GM19035 (cell line): ENCODE measurements at regions not wholly inside any gene's neighbourhood (a gene's known extent, or its start where the extent isn't known, plus 50 kb on each side); places are given as distances from the start of the nearest gene placed in this dataset.
"Not testable (repeated sequence)": the region's sequence is repeated elsewhere in the genome, so short reads cannot be mapped to it uniquely, and the experiment has no call there.

Source experiments
- ATAC-seq: cut with Tn5 transposase; IDR thresholded peaks from one replicate; pipeline ENCODE4 v1.9.1; 2021; ENCODE audit not compliant: unreplicated experiment

- ATAC-seq: no peak
These were observed 1298.7 kb upstream of the CNTN5 start for GRCh38 chr11:97722065-97722464.

- ATAC-seq: no peak
These were observed 1298.0 kb upstream of the CNTN5 start for GRCh38 chr11:97722721-97723120.

GRCh38 chr11:97729546-97730272 is 1291.0 kb upstream of the CNTN5 start:
- no peak for ATAC-seq

GRCh38 chr11:97732011-97732632 is 1288.6 kb upstream of the CNTN5 start:
- no peak for ATAC-seq

GRCh38 chr11:97738751-97739150 is 1282.0 kb upstream of the CNTN5 start:
- no peak for ATAC-seq

- no peak for ATAC-seq
These were observed 1280.6 kb upstream of the CNTN5 start for GRCh38 chr11:97739932-97740800.

GRCh38 chr11:97740801-97741151 is 1280.0 kb upstream of the CNTN5 start:
- no peak for ATAC-seq

GRCh38 chr11:97742717-97743116 is 1278.0 kb upstream of the CNTN5 start:
- no peak for ATAC-seq

GRCh38 chr11:97743205-97743742 is 1277.5 kb upstream of the CNTN5 start:
- ATAC-seq: no peak

- no peak for ATAC-seq
These were observed 1275.2 kb upstream of the CNTN5 start for GRCh38 chr11:97745515-97746050.

GRCh38 chr11:97746818-97747217 is 1273.9 kb upstream of the CNTN5 start:
- ATAC-seq: no peak

GRCh38 chr11:97751405-97751804 is 1269.3 kb upstream of the CNTN5 start:
- ATAC-seq: no peak

- ATAC-seq: no peak
These were observed 1268.8 kb upstream of the CNTN5 start for GRCh38 chr11:97751952-97752351.

GRCh38 chr11:97754976-97755375 is 1265.8 kb upstream of the CNTN5 start:
- ATAC-seq: no peak

GRCh38 chr11:97756571-97757335 is 1264.0 kb upstream of the CNTN5 start:
- no peak for ATAC-seq

- no peak for ATAC-seq
These were observed 1259.6 kb upstream of the CNTN5 start for GRCh38 chr11:97761175-97761574.

GRCh38 chr11:97764193-97764592 is 1256.6 kb upstream of the CNTN5 start:
- no peak for ATAC-seq

- ATAC-seq: no peak
These were observed 1256.1 kb upstream of the CNTN5 start for GRCh38 chr11:97764605-97765004.

- no peak for ATAC-seq
These were observed 1250.2 kb upstream of the CNTN5 start for GRCh38 chr11:97770570-97770969.

- no peak for ATAC-seq
These were observed 1248.0 kb upstream of the CNTN5 start for GRCh38 chr11:97772705-97773104.

- ATAC-seq: not testable (repeated sequence)
These were observed 1236.4 kb upstream of the CNTN5 start for GRCh38 chr11:97784388-97784787.
